ENCODE measurements at regions not wholly inside any gene's neighbourhood (a gene's known extent, or its start where the extent isn't known, plus 50 kb on each side); places are given as distances from the start of the nearest gene placed in this dataset.
"Not testable (repeated sequence)": the region's sequence is repeated elsewhere in the genome, so short reads cannot be mapped to it uniquely, and the experiment has no call there.

DNA sequence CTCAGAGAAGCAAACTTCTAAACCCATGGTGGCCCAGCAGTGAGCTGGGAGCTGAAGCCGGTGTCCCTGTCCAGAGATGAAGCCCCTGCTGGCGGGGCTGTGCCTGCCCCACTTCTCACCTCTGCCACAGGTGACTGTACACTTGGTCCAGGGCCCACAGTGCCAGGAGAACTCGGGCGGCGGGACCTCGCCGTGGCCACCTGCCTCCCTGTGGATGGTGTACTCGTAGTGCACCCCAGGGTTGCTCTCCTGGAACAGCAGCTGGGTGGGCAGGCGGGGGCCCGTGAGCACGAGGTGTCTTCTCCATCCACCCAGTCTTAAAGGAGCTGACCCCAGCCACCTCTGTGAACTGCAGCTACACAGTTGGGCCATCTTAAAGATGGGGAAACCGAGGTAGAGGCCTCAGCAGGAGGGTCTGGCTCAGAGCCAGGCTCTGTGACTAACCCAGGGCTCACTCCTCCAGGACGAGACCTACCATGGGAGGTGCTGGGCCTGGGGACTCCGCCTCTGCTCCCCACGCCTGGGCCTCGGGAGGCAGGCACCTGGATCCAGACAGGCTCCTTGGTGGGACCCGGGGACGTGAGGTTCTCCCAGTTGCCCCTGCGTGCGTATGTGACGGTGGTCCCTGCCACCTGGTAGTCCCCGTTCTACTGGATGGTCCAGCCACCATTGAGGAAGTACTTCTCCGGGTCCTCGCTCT is 113.1 kb upstream of the AKAP13 start:
- not testable (repeated sequence) for DNase-seq

DNA sequence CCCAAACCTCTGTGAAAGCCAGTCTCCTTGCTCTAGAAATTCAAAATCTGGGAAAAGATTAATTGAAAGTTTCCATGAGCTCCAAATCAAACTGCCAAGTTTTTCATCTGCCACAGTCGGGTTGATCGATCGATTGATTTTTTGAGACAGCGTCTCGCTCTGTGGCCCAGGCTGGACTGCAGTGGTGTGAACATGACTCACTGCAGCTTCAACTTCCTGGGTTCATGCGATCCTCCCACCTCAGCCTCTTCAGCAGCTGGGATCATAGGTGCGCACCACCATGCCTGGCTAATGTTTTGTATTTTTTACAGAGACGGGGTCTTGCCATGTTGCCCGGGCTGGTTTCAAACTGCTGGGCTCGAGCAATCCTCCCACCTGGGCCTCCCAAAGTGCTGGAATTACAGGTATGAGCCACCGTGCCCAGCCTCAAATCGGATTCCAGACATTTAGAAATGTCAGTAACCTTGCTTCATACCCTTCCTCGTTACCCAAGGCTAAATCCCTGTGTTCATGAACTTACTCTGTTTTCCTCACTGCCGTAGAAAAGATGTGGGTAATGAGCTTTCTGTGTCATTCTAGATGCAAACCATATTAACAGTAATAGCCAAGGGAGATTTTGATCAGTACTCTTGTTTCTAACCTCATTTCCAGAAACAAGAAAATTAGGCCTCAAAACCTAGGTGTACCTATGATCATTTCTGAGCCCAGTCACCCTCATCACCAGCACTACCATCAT is 105.9 kb upstream of the AKAP13 start:
- no peak for DNase-seq

DNA sequence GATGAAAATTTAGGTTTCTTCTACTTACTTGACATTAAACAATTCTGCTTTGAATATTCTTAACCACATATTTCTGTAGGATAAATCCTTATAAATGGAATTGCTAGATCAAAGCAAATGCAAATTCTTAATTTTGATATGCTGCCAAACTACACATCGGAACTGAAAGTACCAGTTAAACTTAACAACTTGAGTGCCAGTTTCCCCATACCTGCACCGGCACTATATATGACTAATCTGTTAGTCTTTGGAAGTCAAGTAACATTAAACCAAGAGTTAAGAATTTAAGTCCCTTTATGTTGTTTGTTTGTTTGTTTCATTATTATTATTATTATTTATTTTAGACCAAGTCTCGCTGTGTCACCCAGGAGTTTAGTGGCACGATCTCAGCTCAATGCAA is 103.9 kb upstream of the AKAP13 start:
- no peak for DNase-seq

DNA sequence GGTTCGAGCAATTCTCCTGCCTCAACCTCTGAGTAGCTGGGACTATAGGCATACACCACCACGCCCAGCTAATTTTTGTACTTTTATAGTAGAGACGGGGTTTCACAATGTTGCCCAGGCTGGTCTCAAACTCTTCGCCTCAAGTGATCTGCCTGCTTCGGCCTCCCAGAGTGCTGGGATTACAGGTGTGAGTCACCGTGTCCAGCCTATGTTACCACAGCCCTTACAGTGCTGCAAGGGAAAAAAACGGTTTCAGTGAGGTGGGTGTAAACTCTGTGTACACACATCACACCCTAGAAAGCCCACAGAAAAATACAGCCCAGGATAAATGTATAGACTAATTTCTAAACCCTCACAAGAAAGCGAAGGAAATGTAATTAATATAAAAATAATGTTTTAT is 103.5 kb upstream of the AKAP13 start:
- no peak for DNase-seq

DNA sequence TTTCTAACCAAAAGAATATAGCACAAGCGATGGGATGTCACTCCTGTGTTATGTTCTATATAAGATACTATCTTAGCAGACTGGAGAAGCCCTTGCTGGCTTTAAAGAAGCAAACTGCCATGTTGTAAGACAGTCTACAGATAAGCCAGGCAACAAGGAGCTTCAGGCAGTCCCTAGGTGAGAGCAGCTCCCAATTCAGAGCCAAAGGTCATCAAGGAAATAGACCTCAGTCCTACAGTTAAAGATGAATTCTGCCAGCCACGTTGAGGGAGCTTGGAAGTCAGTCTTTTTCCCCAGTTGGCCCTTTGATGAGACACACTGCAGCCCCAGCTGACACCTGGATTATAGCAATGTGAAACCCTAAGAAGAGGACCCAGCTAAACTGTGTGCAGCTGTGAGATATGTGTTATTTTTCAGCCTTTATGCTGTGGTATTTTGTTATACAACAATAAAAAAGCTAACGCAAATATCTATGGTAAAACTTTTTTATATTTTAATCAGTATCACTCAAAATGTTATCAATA is 102.5 kb upstream of the AKAP13 start:
- DNase-seq: no peak

DNA sequence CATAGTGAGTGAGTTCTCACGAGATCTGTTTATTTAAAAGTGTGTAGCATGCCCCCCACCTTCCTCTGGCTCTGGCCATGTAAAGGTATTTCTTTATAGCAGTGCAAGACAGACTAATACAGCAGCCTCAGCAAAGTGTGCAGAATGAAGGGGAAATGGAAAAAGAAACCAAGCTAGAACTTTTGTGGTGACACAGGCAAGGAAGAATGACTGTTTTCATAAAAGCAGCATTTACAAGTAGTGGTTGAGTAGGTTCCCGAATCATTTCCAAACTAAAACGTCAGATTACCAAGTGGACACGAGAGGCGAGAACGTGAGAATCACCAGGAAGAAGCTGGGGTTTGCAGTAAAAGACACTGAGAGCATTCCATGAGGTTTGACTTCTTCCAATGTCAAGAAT is 100.2 kb upstream of the AKAP13 start:
- DNase-seq: no peak

DNA sequence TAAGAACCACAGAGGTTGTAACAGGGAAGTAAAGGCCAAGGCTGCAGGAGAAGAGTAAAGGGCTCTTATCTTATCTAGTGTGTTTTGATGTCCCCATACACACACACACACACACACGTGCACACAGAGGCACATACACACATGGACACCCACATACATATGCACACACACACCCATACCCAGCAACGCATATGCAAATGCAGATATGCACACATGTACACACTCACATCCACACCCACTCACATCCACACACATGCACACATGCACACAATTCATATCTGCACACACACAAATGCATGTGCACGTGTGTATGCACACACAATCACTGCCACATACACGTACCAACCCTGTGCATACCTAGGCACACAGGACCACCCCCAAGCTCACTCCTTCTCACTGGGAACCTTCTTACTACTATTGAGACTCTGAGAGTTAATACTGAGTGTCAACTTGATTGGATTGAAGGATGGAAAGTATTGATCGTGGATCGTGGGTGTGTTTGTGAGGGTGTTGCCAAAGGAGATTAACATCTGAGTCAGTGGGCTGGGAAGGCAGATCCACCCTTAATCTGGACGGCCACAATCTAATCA is 99.0 kb upstream of the AKAP13 start:
- DNase-seq: no peak

DNA sequence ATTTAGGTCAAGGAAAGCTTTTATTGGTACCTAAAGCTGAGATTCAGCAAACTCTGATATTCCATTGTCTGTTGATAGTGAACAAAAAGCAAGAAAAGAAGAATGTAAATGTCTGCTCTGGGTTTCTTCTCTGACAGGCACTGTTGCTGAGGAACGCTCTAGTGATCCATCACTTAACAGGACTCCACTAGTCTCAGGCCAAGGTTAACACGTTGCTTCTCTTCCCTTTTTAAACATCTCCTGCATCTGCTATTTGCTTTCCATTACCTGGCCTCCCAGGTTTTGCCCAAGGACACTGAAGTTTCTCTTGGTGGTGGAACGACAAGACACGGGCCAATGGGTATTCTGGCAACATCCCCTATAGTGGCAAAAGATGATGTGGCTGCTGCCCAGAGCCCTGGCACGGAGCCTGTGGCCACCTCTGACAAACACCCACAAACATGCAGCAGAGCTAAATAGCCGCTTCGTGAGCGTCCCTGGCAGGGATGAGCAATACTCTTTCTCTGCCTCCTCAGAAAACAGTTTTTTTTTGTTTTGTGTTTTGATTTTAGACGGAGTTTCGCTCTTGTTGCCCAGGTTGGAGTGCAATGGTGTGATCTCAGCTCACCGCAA is 97.8 kb upstream of the AKAP13 start:
- peak; percentile 39 for DNase-seq

DNA sequence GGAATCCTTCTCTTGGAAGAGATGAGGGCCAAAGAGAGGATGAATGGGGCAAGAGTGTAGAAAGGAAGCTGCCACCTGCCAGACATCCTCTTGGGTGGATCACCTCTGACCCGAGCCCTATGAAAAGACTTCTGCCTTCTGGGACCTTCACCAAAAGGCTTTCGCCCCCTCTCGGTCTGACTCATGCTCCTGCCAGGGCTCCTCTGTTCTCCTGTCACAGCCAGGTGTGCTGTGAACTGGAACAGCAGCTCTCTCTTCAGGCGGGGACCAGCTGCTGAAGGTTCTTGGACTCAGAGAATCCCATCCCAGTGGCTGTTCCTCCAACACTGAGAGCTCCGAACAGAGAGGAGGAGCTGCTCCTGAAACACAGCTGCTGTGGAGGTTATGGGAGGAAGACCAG is 96.6 kb upstream of the AKAP13 start:
- not testable (repeated sequence) for DNase-seq

DNA sequence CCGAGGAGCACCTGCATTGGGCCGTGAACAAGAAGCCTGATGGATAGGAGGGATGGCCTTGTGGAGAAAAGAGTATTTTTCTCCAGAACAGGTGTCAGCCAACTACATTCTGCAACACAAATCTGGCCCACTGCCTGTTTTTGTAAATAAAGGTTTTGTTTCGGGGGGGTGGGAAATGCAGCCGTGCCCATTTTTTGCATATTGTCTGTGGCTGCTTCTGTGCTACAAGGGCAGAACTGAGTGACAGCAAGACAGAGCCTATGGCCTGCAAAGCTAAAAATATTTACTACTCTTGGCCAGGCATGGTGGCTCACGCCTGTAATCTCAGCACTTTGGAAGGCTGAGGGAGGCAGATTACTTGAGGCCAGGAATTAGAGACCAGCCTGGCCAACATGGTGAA is 95.9 kb upstream of the AKAP13 start:
- DNase-seq: no peak

DNA sequence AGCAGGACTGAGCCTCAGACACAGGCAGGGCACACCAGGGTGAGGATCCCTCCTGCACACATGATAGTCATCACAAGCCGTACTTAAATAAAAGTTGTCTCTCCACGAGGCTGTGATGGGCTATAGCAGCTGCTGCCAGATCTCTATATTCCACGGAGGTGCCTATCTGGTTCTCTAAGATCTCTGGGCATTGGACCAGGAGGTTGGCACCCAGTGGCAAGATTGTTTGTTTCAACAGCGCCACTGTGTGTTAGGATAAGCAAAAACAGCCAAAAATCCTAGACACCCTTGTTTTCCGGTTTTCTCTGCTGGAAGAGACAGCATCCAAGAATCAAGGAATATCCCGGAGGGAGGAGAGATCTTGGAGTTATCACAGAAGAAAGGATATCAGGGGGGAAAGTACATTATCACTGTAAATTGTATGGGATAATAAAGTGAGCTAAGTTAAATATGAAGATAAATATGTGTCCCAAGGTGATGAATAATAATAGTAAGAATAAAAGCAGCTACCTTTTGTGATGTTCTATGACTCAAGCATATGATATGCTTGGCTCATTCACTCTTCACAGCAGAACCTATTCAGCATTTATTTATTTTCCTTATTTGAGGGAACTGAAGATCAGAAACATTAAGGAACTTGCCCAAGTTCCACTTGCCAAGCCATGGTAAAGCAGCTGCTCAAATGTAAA is 90.6 kb upstream of the AKAP13 start:
- peak; percentile 22 for DNase-seq

DNA sequence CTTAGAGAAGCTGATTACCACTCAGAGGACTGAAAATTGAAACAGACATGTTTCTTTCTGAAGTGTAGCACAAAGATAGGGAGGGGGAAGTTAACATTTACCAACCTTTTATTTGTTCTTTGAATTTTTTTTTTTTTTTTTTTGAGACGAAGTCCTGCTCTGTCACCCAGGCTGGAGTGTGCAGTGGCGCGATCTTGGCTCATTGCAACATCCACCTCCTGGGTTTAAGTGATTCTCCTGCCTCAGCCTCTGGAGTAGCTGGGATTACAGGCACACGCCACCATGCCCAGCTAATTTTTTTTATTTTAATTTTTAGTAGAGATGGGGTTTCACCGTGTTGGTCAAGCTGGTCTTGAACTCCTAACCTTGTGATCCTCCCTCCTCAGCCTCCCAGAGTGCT is 87.8 kb upstream of the AKAP13 start:
- DNase-seq: not testable (repeated sequence)

DNA sequence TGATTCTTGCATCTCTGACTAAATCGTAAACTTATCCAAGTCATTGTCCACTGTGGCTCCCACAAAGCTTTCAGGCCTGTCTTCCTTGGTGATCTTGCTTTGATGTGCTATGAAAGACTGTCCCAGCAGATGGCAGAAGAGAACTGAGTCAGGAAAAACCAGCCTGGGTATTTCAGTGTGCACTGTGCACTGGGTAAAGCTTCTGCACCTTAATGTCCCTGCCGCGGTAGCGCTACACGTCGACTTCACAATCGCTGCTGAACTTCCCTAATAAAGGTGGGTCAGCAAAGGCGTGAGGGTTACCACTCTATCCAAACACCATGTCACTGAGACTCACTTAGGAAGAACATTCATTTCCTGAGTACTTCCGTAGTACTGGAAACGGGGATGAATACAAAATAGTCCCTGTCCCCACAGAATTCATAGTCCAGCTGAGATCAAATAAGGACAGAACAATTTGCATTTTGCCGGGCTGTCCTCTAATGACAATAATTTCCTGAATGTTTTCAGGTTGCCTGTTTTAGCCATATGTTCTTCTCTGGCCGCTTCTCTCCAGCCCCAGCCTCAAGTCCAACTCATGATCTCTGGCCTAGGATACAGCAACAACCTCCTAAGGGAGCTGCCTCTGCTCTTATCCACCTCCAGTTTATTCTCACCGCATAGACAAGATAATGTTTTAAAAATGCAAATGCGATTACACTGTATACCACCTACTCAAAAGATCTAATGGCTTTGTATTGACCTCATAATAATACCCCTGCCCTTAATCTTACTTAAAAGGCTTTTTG is 83.6 kb upstream of the AKAP13 start:
- peak; percentile 73 for DNase-seq

DNA sequence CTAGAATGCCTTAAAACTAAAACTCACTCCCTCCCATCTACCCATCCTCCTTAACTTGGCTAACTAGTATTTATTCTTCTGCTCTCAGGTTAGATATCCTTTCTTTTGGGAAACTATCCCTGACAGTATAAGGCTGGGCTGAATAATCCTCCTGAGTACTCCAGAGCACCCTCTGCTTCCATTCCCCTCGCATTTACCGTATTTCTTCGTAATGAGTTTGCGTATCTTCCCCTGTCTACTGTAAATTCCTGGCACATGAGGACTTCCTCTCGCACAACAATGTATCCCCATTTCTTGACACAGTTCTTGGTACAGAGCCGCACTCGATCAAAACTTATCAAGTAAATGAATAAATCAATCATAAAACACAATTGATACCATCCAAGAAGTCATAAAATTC is 82.9 kb upstream of the AKAP13 start:
- no peak for DNase-seq

DNA sequence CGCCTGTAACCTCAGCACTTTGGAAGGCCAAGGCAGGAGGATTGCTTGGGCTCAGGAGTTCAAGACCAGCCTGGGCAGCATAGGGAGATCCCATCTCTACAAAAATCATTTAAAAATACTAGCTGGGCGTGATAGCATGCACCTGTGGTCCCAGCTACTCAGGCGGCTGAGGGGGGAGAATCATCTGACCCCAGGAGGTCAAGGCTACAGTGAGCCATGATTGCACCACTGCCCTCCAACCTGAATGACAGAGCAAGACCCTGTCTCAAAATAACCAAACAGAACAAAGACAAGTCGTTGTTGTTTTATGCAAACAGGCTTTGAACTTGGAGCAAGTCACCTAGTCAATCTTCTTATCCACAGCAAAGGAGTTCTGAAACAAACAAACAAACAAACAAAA is 82.0 kb upstream of the AKAP13 start:
- no peak for DNase-seq

DNA sequence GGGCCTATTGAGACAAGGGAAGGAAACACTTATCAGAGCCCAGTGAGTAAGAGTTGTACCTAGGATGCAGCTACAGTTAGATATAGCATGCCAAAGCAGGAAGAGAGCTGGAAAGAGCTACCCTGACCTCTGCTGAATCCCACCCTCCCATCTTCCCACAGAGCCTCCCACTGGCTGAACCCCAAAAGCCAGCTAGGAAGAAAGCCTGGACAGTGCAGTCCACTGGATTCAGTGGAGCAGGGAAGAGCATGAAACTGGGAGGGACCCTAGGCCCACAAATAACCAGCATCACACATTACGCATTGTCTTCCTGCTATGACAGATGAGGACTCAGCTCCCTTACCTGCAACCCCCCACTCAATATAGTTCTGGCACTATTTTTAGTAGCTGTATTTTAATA is 81.5 kb upstream of the AKAP13 start:
- DNase-seq: no peak

DNA sequence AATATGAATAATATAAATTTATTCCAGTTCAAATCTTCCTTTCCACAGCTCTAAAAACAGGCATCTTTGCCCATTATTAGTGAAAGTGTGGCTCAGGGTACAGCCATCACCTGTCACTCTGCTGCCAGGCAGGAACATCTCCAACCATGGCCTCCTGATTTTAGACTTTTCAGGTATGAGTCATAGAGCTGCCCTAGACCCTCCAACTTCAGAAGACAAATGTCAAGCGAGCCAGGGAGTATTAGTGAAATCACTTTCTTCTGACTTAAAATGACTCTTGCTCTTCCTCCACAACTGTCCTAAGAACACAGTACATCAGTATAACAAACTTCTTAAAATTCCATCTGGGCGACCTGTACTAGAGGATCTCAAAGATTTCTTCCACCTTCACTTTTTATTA is 78.1 kb upstream of the AKAP13 start:
- DNase-seq: no peak

DNA sequence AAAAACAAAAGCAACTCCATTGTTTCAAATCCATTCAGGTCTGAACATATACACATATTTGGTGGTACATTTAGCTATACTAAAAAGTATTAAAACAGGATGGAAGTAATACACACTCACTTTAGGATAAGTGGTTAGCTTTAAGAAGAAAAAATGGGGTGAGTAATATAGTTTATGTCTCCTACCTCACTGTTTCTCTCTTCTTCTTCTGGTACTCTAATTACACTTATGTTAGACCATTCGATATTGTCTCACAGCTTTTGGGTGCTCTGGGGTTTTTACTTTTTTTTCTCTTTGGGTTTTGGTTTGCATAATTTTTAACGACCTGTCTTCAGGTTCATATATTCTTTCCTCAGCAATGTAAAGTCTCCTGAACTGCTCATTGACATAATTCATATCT is 75.4 kb upstream of the AKAP13 start:
- DNase-seq: no peak

DNA sequence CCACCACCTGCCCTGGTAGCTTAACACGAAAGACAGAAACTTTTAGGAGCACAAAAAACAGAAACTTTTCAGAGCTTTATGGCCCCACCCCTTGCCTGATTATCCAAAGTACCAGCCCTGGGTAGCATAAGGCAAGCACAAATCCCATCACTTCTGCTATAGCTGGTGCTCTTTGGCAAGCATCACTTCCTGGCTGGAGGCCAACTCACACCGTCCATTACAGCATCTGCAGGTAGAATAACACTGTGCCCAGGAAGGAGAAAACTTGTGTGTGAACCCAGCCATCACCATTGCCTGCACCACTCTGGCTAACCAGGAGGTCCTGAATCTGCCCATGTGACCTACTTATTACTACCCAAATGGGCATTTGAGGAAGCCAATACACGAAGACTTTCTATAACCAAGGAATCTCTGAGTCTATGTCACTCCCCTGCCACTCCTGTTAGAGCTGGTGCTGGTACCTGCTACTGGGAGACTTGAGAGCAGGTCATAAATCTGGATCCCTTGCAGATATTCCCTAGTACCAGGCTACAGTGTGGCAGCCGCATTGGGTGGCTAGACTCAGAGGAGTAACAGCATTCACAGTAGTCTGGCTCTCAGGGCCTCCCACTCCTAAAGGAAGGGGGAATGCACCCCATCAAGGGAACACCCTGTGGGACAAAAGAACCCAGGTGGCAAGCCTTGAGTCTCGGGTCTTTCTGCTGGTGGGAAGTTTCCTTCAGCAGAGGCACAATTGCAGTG is 73.3 kb upstream of the AKAP13 start:
- DNase-seq: no peak

DNA sequence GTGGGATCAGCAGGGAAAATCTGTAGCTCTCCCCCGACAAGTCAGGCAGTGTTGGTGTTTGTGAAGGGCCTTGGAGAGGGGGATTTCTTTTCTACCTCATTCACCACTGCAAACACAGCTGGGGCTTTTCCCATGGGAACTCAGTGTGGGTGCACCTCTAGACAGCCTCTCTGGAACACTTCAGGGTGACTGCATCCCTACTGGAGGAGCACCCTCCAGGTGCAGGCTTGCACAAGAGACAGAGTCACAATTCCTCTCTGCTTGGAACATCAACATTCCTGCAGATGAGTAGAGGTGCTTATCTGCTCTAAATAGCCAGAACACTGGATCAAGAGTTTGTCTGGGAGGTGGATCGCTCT is 72.7 kb upstream of the AKAP13 start:
- DNase-seq: no peak

DNA sequence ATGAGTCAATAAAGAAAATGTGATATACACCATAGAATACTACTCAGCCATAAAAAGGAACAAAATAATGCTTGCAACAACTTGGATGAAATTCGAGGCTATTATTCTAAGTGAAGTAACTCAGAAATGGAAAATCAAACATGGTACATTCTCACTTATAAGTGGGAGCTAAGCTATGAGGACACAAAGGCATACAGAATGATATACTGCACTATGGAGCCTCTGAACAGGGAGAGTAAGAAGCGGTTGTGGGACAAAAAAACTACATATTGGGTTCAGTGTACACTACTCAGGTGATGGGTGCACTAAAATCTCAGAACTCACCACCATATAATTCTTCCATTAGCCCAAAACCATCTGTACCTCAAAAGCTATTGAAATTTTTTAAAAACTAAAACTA is 68.8 kb upstream of the AKAP13 start:
- DNase-seq: no peak

DNA sequence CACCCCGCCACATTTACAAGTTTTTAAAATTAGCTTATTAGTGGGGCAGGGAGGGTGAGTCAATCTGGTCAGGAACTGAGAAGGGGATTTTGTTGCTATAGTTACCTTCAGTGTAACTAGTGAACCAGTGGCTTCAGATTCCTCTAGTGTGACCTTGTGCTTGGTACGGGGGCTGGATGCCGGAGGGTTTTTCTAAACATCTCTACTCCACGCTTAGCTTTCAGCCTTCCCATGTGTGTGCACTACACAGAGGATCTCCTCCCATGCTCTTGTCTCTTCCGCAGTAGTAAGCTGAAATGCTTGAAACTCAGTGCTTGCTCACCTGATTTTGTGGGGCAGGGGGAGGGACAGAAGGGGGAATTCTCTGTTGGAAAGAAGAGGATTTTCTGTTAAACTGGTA is 67.9 kb upstream of the AKAP13 start:
- peak; percentile 54 for DNase-seq

All from fibroblast of skin of right biceps (primary cell).